Gastroesophageal sphincter (tissue), 4 donors: ENCODE measurements at regions not wholly inside any gene's neighbourhood (a gene's known extent, or its start where the extent isn't known, plus 50 kb on each side); places are given as distances from the start of the nearest gene placed in this dataset.

Experiments used
- ATAC-seq: fragments of 150-250 bp; one replicate; pipeline ENCODE4 v1.9.1; 2016; ENCODE audit warnings: mild to moderate bottlenecking, moderate library complexity
- H3K27ac ChIP-seq, 4 donors: fragments of 200-600 bp; sonication (generic) in 3 of 4; 1 replicate in 3 of 4; 2 replicates in 1 of 4; pipeline ENCODE4 v1.5.1; 2016 to 2019
- H3K27me3 ChIP-seq: fragments of 200-600 bp; sonication (generic); one replicate; pipeline ENCODE4 v1.5.1; 2019
- H3K36me3 ChIP-seq, 2 donors: fragments of 200-600 bp; sonication (generic); one replicate each; pipeline ENCODE4 v1.5.1; 2019; ENCODE audit warnings: control low read depth in 1 of 2
- H3K4me1 ChIP-seq, 3 donors: fragments of 200-600 bp; sonication (generic); 1 replicate in 2 of 3; 2 replicates in 1 of 3; pipeline ENCODE4 v1.5.1; 2016 to 2019; ENCODE audit warnings: control low read depth in 2 of 3
- H3K4me3 ChIP-seq, 2 donors: fragments of 200-600 bp; sonication (generic); one replicate each; pipeline ENCODE4 v1.5.1; 2019; ENCODE audit warnings: mild to moderate bottlenecking in 1 of 2, moderate library complexity in 1 of 2
- H3K9me3 ChIP-seq, 3 donors: fragments of 200-600 bp; sonication (generic); one replicate each; pipeline ENCODE4 v1.5.1; 2017 to 2019; ENCODE audit warnings: control low read depth in 2 of 3
- CTCF ChIP-seq, 4 experiments: fragments of 200-600 bp in 2 of 4; fragments of 450-650 bp in 2 of 4; sonication (generic) in 1 of 4; IDR thresholded peaks; one replicate each; pipeline ENCODE4 v1.5.1; 2017 to 2019; ENCODE audit warnings: antibody characterized with exemption in 4 of 4, mild to moderate bottlenecking in 2 of 4, moderate library complexity in 2 of 4
- EP300 ChIP-seq: sonication (generic); formaldehyde crosslinking; IDR thresholded peaks from one replicate; pipeline ENCODE4 v1.6.1; 2017; ENCODE audit warnings: antibody characterized with exemption, mild to moderate bottlenecking
- POLR2A ChIP-seq, 2 donors: fragments of 450-650 bp; IDR thresholded peaks; one replicate each; pipeline ENCODE4 v1.6.1; 2017; ENCODE audit warnings: antibody characterized with exemption in 2 of 2, mild to moderate bottlenecking in 2 of 2, moderate library complexity in 1 of 2
- POLR2AphosphoS5 ChIP-seq: sonication (generic); formaldehyde crosslinking; IDR thresholded peaks from one replicate; pipeline ENCODE4 v1.6.1; 2017; ENCODE audit warnings: antibody characterized with exemption
- WGBS, 2 donors: methylation state at CpG; one replicate each; pipeline ENCODE4 v1.1.5; 2018; ENCODE audit warnings: low coverage in 1 of 2; 5-methylcytosine and 5-hydroxymethylcytosine counted together

- TF ChIP-seq POLR2A (IDR thresholded peaks at IDR 0.05) (no peak), CTCF (IDR thresholded peaks at IDR 0.05) (no peak), EP300 (no peak), POLR2AphosphoS5 (no peak)
- Histone ChIP-seq H3K4me3 (no peak overlapping the region), H3K27ac (no peak overlapping the region), H3K27me3 (no peaks in the 10 kb centered on the region), H3K4me1 (no peaks in the 10 kb centered on the region), H3K9me3 (no peaks in the 10 kb centered on the region), H3K36me3 (no peaks in the 10 kb centered on the region)
- WGBS, 2 donors: 14 to 59% methylated on average over 2 of the region's 2 CpGs
- ATAC-seq: no peak
Observed at GRCh38 chr3:8205881-8206280, 295.7 kb upstream of the LMCD1 start.

GRCh38 chr3:8206971-8207617 is 294.5 kb upstream of the LMCD1 start:
- WGBS, 2 donors: 59 to 71% methylated on average over 3 of the region's 3 CpGs
- no peak for TF ChIP-seq EP300
- no peak for TF ChIP-seq POLR2AphosphoS5
- TF ChIP-seq POLR2A (IDR thresholded peaks at IDR 0.05): no peak
- TF ChIP-seq CTCF (IDR thresholded peaks at IDR 0.05): no peak
- H3K4me1 ChIP-seq: no peaks in the 10 kb centered on the region
- no peak overlapping the region for H3K4me3 ChIP-seq
- H3K27ac ChIP-seq: no peak overlapping the region
- no peaks in the 10 kb centered on the region for H3K9me3 ChIP-seq
- no peaks in the 10 kb centered on the region for H3K27me3 ChIP-seq
- ATAC-seq: no peak
- H3K36me3 ChIP-seq: no peaks in the 10 kb centered on the region

- 65 to 77% methylated on average over 2 of the region's 2 CpGs for WGBS, 2 donors
- H3K4me3 ChIP-seq: no peak overlapping the region
- no peak overlapping the region for H3K27ac ChIP-seq
- no peaks in the 10 kb centered on the region for H3K4me1 ChIP-seq
- no peak for TF ChIP-seq POLR2A (IDR thresholded peaks at IDR 0.05)
- no peak for TF ChIP-seq EP300
- TF ChIP-seq POLR2AphosphoS5: no peak
- TF ChIP-seq CTCF (IDR thresholded peaks at IDR 0.05): no peak
- no peaks in the 10 kb centered on the region for H3K9me3 ChIP-seq
- H3K36me3 ChIP-seq: no peaks in the 10 kb centered on the region
- no peak for ATAC-seq
- no peaks in the 10 kb centered on the region for H3K27me3 ChIP-seq
Observed at GRCh38 chr3:8210882-8211341, 290.7 kb upstream of the LMCD1 start.

GRCh38 chr3:8212794-8213193 is 288.8 kb upstream of the LMCD1 start:
- Histone ChIP-seq H3K27me3 (no peaks in the 10 kb centered on the region), H3K27ac (no peak overlapping the region), H3K9me3 (no peaks in the 10 kb centered on the region), H3K4me1 (no peaks in the 10 kb centered on the region), H3K36me3 (no peaks in the 10 kb centered on the region), H3K4me3 (no peak overlapping the region)
- 60 to 79% methylated on average over 1 to 4 of the region's 4 CpGs for WGBS, 2 donors
- TF ChIP-seq EP300: no peak
- no peak for TF ChIP-seq CTCF (IDR thresholded peaks at IDR 0.05)
- TF ChIP-seq POLR2A (IDR thresholded peaks at IDR 0.05): no peak
- TF ChIP-seq POLR2AphosphoS5: no peak
- no peak for ATAC-seq

- Histone ChIP-seq H3K4me3 (no peak overlapping the region), H3K36me3 (no peaks in the 10 kb centered on the region), H3K4me1 (no peaks in the 10 kb centered on the region), H3K27ac (no peak overlapping the region), H3K27me3 (no peaks in the 10 kb centered on the region), H3K9me3 (no peaks in the 10 kb centered on the region)
- 100% methylated on average over 1 of the region's 1 CpG for WGBS, 2 donors
- ATAC-seq: no peak
- no peak for TF ChIP-seq EP300
- no peak for TF ChIP-seq CTCF (IDR thresholded peaks at IDR 0.05)
- TF ChIP-seq POLR2AphosphoS5: no peak
- no peak for TF ChIP-seq POLR2A (IDR thresholded peaks at IDR 0.05)
Observed at GRCh38 chr3:8213286-8213685, 288.3 kb upstream of the LMCD1 start.
